GM23248 (cell line): ENCODE measurements at regions not wholly inside any gene's neighbourhood (a gene's known extent, or its start where the extent isn't known, plus 50 kb on each side); places are given as distances from the start of the nearest gene placed in this dataset.

Experiments
- DNase-seq: peaks from one replicate; pipeline ENCODE4 v3.0.0-alpha.2; 2015
- H2AFZ ChIP-seq: fragments of 200-600 bp; sonication (generic); 2 replicates; pipeline ENCODE4 v1.6.1; 2016; ENCODE audit warnings: antibody characterized with exemption
- H3F3A ChIP-seq: fragments of 200-600 bp; sonication (generic); 2 replicates; pipeline ENCODE4 v1.6.1; 2016; ENCODE audit warnings: mild to moderate bottlenecking, antibody characterized with exemption, mixed run types; ENCODE audit not compliant: insufficient read depth
- H3K27ac ChIP-seq: fragments of 200-600 bp; sonication (generic); 2 replicates; pipeline ENCODE4 v1.5.1; 2016; ENCODE audit warnings: mild to moderate bottlenecking
- H3K27me3 ChIP-seq: fragments of 200-600 bp; sonication (generic); replicated peaks from 2 replicates; pipeline ENCODE4 v1.6.1; 2016; ENCODE audit warnings: mild to moderate bottlenecking; ENCODE audit not compliant: insufficient read depth
- H3K36me3 ChIP-seq: fragments of 200-600 bp; sonication (generic); 2 replicates; pipeline ENCODE4 v1.6.1; 2016; ENCODE audit warnings: low read depth, mild to moderate bottlenecking
- H3K4me1 ChIP-seq: fragments of 200-600 bp; sonication (generic); 2 replicates; pipeline ENCODE4 v1.6.1; 2016; ENCODE audit warnings: mild to moderate bottlenecking; ENCODE audit not compliant: insufficient read depth
- H3K4me2 ChIP-seq: fragments of 200-600 bp; sonication (generic); one replicate; pipeline ENCODE4 v1.6.1; 2016; ENCODE audit warnings: mild to moderate bottlenecking; ENCODE audit not compliant: unreplicated experiment
- H3K4me3 ChIP-seq: fragments of 200-600 bp; sonication (generic); 2 replicates; pipeline ENCODE4 v1.5.1; 2016; ENCODE audit warnings: mild to moderate bottlenecking
- H3K79me2 ChIP-seq: fragments of 200-600 bp; sonication (generic); 2 replicates; pipeline ENCODE4 v1.6.1; 2016; ENCODE audit warnings: mild to moderate bottlenecking; ENCODE audit not compliant: insufficient read depth
- H3K9ac ChIP-seq: fragments of 200-600 bp; sonication (generic); 2 replicates; pipeline ENCODE4 v1.6.1; 2016; ENCODE audit warnings: mild to moderate bottlenecking
- H3K9me2 ChIP-seq: fragments of 200-600 bp; sonication (generic); 2 replicates; pipeline ENCODE4 v1.6.1; 2016; ENCODE audit warnings: mixed run types, mild to moderate bottlenecking, moderate library complexity; ENCODE audit not compliant: insufficient read depth
- H3K9me3 ChIP-seq: fragments of 200-600 bp; sonication (generic); one replicate; pipeline ENCODE4 v1.6.1; 2017; ENCODE audit warnings: low read depth
- H4K20me1 ChIP-seq: fragments of 200-600 bp; sonication (generic); 2 replicates; pipeline ENCODE4 v1.6.0; 2016; ENCODE audit not compliant: insufficient read depth
- EZH2 ChIP-seq: fragments of 200-600 bp; sonication (generic); IDR thresholded peaks from 2 replicates; pipeline ENCODE4 v1.6.1; 2018; ENCODE audit warnings: antibody characterized with exemption, mild to moderate bottlenecking; ENCODE audit not compliant: insufficient read depth, poor library complexity, severe bottlenecking
- EZH2phosphoT487 ChIP-seq: fragments of 200-600 bp; sonication (generic); IDR thresholded peaks from 2 replicates; pipeline ENCODE4 v1.6.1; 2018; ENCODE audit warnings: antibody characterized with exemption, moderate library complexity, mild to moderate bottlenecking, low read depth; ENCODE audit not compliant: insufficient read depth
- WGBS, 2 experiments: methylation state at CpG; one replicate each; pipeline ENCODE4 v1.1.6; 2015 to 2017; ENCODE audit warnings: low lambda C conversion rate in 2 of 2, low coverage in 1 of 2; ENCODE audit errors: missing lambda C conversion rate in 2 of 2; 5-methylcytosine and 5-hydroxymethylcytosine counted together
- in situ Hi-C: fragments of 300-500 bp; cut with MboI; formaldehyde crosslinking; loops from 2 replicates; pipeline ENCODE4 v1.15.0; 2020

DNA sequence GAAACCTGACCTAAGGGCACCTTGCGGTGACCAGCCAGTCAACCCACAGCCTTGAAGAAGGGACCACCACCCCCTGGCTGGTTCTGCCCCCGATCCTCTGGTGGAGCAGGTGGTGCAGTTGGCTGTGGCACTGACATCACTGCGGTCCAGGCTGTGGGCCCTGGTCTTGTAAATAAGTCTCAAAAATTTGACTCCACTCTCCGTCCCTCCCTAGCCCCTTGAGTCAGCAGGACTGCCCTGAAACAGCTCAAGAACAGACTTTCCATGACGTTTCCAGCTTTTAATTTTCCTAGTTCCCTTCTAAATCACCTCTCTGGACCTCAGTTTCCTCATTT is 134.8 kb upstream of the BOD1 start:
- Histone ChIP-seq H3K9ac (no peak overlapping the region), H3K4me1 (peaks cover 2% of the 10 kb centered on the region; the same call in 1 of the 2 replicates), H3K4me3 (no peak overlapping the region), H3F3A (no peaks in the 10 kb centered on the region), H3K27ac (no peak overlapping the region), H3K36me3 (no peaks in the 10 kb centered on the region), H3K9me2 (no peaks in the 10 kb centered on the region), H3K4me2 (no peak overlapping the region), H3K27me3 (no peaks in the 10 kb centered on the region), H3K9me3 (no peaks in the 10 kb centered on the region), H2AFZ (no peak overlapping the region), H3K79me2 (no peaks in the 10 kb centered on the region), H4K20me1 (no peaks in the 10 kb centered on the region)
- DNase-seq = no peak
- no peak for TF ChIP-seq EZH2
- TF ChIP-seq EZH2phosphoT487 = no peak
- in situ Hi-C loops = no loop called here
- 82 to 90% methylated on average over 5 of the region's 5 CpGs for WGBS, 2 experiments

DNA sequence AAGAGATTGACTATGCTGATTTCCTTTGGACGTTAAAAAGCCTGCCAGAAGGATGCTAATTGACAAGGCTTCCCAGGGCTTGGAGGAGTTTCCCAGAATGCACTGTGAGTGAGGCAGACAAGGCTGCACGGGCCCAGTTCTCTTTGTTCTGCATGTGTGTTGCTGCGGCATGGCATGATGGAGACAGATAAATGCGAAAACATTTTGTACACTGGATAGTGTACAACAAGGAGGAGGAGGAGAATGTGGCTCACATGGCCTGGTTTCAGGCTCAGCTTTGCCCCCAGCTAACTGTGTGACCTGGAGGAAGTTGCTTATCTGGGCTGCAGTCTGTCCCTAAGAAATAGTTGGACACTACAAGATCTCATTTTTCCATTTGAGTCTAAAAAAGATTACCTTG is 135.5 kb upstream of the CPEB4 start:
- H3K27ac ChIP-seq = no peak overlapping the region
- in situ Hi-C loops = no loop called here
- no peak for DNase-seq
- WGBS, 2 experiments = 73 to 74% methylated on average over 4 of the region's 4 CpGs
- H3K9me2 ChIP-seq = no peaks in the 10 kb centered on the region
- H3K4me3 ChIP-seq = no peak overlapping the region
- H3F3A ChIP-seq = no peaks in the 10 kb centered on the region
- no peaks in the 10 kb centered on the region for H3K9me3 ChIP-seq
- H3K4me1 ChIP-seq = no peaks in the 10 kb centered on the region
- no peak overlapping the region for H3K4me2 ChIP-seq
- H4K20me1 ChIP-seq = no peaks in the 10 kb centered on the region
- TF ChIP-seq EZH2phosphoT487 = no peak
- TF ChIP-seq EZH2 = no peak
- no peak overlapping the region for H2AFZ ChIP-seq
- H3K27me3 ChIP-seq = no peaks in the 10 kb centered on the region
- no peaks in the 10 kb centered on the region for H3K79me2 ChIP-seq
- H3K36me3 ChIP-seq = no peaks in the 10 kb centered on the region
- H3K9ac ChIP-seq = no peak overlapping the region

- Histone ChIP-seq H3K79me2 (no peaks in the 10 kb centered on the region), H3K27me3 (no peaks in the 10 kb centered on the region), H3K4me1 (no peaks in the 10 kb centered on the region), H3K9me3 (no peaks in the 10 kb centered on the region), H3K4me2 (no peak overlapping the region), H3K36me3 (no peaks in the 10 kb centered on the region), H3K27ac (no peak overlapping the region), H3F3A (no peaks in the 10 kb centered on the region), H2AFZ (no peak overlapping the region), H3K4me3 (no peak overlapping the region), H3K9ac (no peak overlapping the region), H4K20me1 (no peaks in the 10 kb centered on the region), H3K9me2 (no peaks in the 10 kb centered on the region)
- whole genome bisulfite sequencing, 2 experiments = 55 to 58% methylated on average over 12 to 15 of the region's 15 CpGs
- no peak for DNase-seq
- no peak for TF ChIP-seq EZH2phosphoT487
- no peak for TF ChIP-seq EZH2
- in situ Hi-C loops = no loop called here
These were observed 134.6 kb upstream of the CPEB4 start for GRCh38 chr5:173753307-173754168.

- DNase-seq = no peak
- TF ChIP-seq EZH2phosphoT487 (no peak), EZH2 (no peak)
- in situ Hi-C loops = no loop called here
- WGBS, 2 experiments = 71 to 77% methylated on average over 3 of the region's 3 CpGs
- no peak overlapping the region for H3K27ac ChIP-seq
- no peaks in the 10 kb centered on the region for H3K79me2 ChIP-seq
- H3K4me3 ChIP-seq = no peak overlapping the region
- H2AFZ ChIP-seq = no peak overlapping the region
- no peak overlapping the region for H3K9ac ChIP-seq
- no peaks in the 10 kb centered on the region for H3K9me2 ChIP-seq
- H3K27me3 ChIP-seq = no peaks in the 10 kb centered on the region
- H3F3A ChIP-seq = no peaks in the 10 kb centered on the region
- no peaks in the 10 kb centered on the region for H3K9me3 ChIP-seq
- H4K20me1 ChIP-seq = no peaks in the 10 kb centered on the region
- H3K36me3 ChIP-seq = no peaks in the 10 kb centered on the region
- no peak overlapping the region for H3K4me2 ChIP-seq
- no peaks in the 10 kb centered on the region for H3K4me1 ChIP-seq
These were observed 132.8 kb upstream of the CPEB4 start for GRCh38 chr5:173755319-173755718.
